ENCODE measurements at regions not wholly inside any gene's neighbourhood (a gene's known extent, or its start where the extent isn't known, plus 50 kb on each side); places are given as distances from the start of the nearest gene placed in this dataset.

DNA sequence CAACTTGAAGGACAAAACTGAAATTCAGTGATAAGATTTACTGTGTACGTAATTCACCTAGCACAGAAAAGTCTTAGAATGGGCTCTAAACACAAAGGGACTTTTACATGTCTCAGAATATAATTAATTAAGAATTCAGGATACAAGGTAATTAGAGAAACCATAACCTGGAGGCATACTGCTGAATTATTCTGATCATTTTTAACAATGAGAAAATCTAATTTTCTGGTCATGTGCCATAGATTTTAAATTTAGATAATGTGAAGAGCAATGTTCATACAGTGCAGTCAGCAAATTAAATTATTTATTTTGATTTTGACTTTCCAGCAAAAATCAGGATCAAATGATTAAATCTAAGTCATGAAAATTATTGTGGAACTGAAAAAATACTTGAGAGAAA, 67.0 kb upstream of the MTNR1B start:
- no peak for TF ChIP-seq GABPA (IDR thresholded peaks at IDR 0.05 in 1 of 2, conservative IDR thresholded peaks at IDR 0.05 in 1 of 2)
- TF ChIP-seq HNF4G (IDR thresholded peaks at IDR 0.05) = no peak
- no peak for TF ChIP-seq CTCF (IDR thresholded peaks at IDR 0.05; ENCODE audit: low read depth, low read length, missing input control)
- no peak for TF ChIP-seq HNF4A (conservative IDR thresholded peaks at IDR 0.05)
- no peak for TF ChIP-seq YY1 (IDR thresholded peaks at IDR 0.05)
- TF ChIP-seq, protein P1, sequence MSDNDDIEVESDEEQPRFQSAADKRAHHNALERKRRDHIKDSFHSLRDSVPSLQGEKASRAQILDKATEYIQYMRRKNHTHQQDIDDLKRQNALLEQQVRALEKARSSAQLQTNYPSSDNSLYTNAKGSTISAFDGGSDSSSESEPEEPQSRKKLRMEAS (IDR thresholded peaks at IDR 0.05) = no peak
- TF ChIP-seq FOXA1 (IDR thresholded peaks at IDR 0.05) = no peak
- no peak for TF ChIP-seq JUND (IDR thresholded peaks at IDR 0.05)
- TF ChIP-seq RXRA (IDR thresholded peaks at IDR 0.05) = no peak
- no peak for TF ChIP-seq SP1 (IDR thresholded peaks at IDR 0.05)
- TF ChIP-seq EGR1 (IDR thresholded peaks at IDR 0.05; ENCODE audit: low read depth in 2 of 2) = no peak
- TF ChIP-seq ZBTB33 (IDR thresholded peaks at IDR 0.05) = no peak
- TF ChIP-seq REST (IDR thresholded peaks at IDR 0.05) = no peak
- TF ChIP-seq, protein P2, sequence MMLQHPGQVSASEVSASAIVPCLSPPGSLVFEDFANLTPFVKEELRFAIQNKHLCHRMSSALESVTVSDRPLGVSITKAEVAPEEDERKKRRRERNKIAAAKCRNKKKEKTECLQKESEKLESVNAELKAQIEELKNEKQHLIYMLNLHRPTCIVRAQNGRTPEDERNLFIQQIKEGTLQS (IDR thresholded peaks at IDR 0.05) = no peak
- no peak for TF ChIP-seq FOXA2 (IDR thresholded peaks at IDR 0.05)
- TF ChIP-seq TAF1 (conservative IDR thresholded peaks at IDR 0.05) = no peak
- TF ChIP-seq NR2F2 (IDR thresholded peaks at IDR 0.05) = no peak
- TF ChIP-seq RAD21 (IDR thresholded peaks at IDR 0.05) = no peak
- H3K27me3 ChIP-seq (ENCODE audit: control insufficient read depth in 4 of 4, insufficient read depth in 4 of 4, low read length in 3 of 4) = no peaks in the 10 kb centered on the region
- no peak overlapping the region for H3K4me3 ChIP-seq (ENCODE audit: low read depth in 1 of 3, low read length in 3 of 3)
- 83% methylated on average over 1 of the region's 1 CpG for WGBS
- H3K4me1 ChIP-seq (ENCODE audit: control insufficient read depth in 4 of 4, insufficient read depth in 4 of 4, low read length in 3 of 4) = no peaks in the 10 kb centered on the region
- H3K9ac ChIP-seq (ENCODE audit: low read depth in 1 of 2, low read length in 2 of 2) = no peak overlapping the region
- H3K36me3 ChIP-seq (ENCODE audit: control insufficient read depth in 4 of 4, insufficient read depth in 3 of 4, low read depth in 1 of 4, low read length in 3 of 4) = no peaks in the 10 kb centered on the region
- H3K27ac ChIP-seq (ENCODE audit: low read depth in 1 of 2, low read length in 2 of 2) = no peak overlapping the region
- H3K9me3 ChIP-seq (ENCODE audit: control insufficient read depth in 4 of 4, low read length in 3 of 4) = no peaks in the 10 kb centered on the region
- no peak for DNase-seq (ENCODE audit: low spot score)

Data from liver (tissue), 8 donors.